DOHH2 (cell line): ENCODE measurements at regions not wholly inside any gene's neighbourhood (a gene's known extent, or its start where the extent isn't known, plus 50 kb on each side); places are given as distances from the start of the nearest gene placed in this dataset.

ENCODE experiments used
- H3F3A ChIP-seq: fragments of 200-600 bp; sonication (generic), shearing (Covaris generic); 2 replicates; pipeline ENCODE4 v1.6.0; 2016; ENCODE audit warnings: antibody characterized with exemption, mild to moderate bottlenecking; ENCODE audit not compliant: control insufficient read depth, insufficient read depth
- H3K27ac ChIP-seq: fragments of 200-600 bp; sonication (generic); 2 replicates; pipeline ENCODE4 v1.5.1; 2014; ENCODE audit warnings: low read depth, mild to moderate bottlenecking, low read length, moderate library complexity
- H3K27me3 ChIP-seq: fragments of 200-600 bp; sonication (generic); 2 replicates; pipeline ENCODE4 v1.6.1; 2014; ENCODE audit warnings: mild to moderate bottlenecking, low read length, mixed read lengths; ENCODE audit not compliant: control insufficient read depth
- H3K36me3 ChIP-seq: fragments of 200-600 bp; sonication (generic); 2 replicates; pipeline ENCODE4 v1.6.1; 2014; ENCODE audit warnings: mild to moderate bottlenecking, low read length, moderate library complexity, mixed read lengths; ENCODE audit not compliant: control insufficient read depth
- H3K4me1 ChIP-seq: fragments of 200-600 bp; sonication (generic); 2 replicates; pipeline ENCODE4 v1.6.1; 2014; ENCODE audit warnings: mild to moderate bottlenecking, low read length, mixed read lengths; ENCODE audit not compliant: control insufficient read depth
- H3K4me2 ChIP-seq: fragments of 200-600 bp; sonication (generic); 2 replicates; pipeline ENCODE4 v1.6.0; 2014; ENCODE audit warnings: mild to moderate bottlenecking, low read length, moderate library complexity
- H3K4me3 ChIP-seq: fragments of 200-600 bp; sonication (generic); 2 replicates; pipeline ENCODE4 v1.5.1; 2014; ENCODE audit warnings: mild to moderate bottlenecking, low read length, mixed read lengths
- H3K79me2 ChIP-seq: fragments of 200-600 bp; sonication (generic); 2 replicates; pipeline ENCODE4 v1.6.1; 2014; ENCODE audit warnings: mild to moderate bottlenecking, low read length, mixed read lengths; ENCODE audit not compliant: control insufficient read depth
- H3K9me2 ChIP-seq: fragments of 200-600 bp; sonication (generic); replicated peaks from 2 replicates; pipeline ENCODE4 v1.6.1; 2014; ENCODE audit warnings: mild to moderate bottlenecking, low read length, mixed read lengths; ENCODE audit not compliant: control insufficient read depth
- H3K9me3 ChIP-seq: fragments of 200-600 bp; sonication (generic); 2 replicates; pipeline ENCODE4 v1.6.1; 2014; ENCODE audit warnings: antibody characterized with exemption, low read length, mixed read lengths; ENCODE audit not compliant: control insufficient read depth, insufficient read depth
- H4K20me1 ChIP-seq: fragments of 200-600 bp; sonication (generic); 2 replicates; pipeline ENCODE4 v1.6.0; 2014; ENCODE audit warnings: low read depth, mild to moderate bottlenecking, antibody characterized with exemption, low read length, moderate library complexity; ENCODE audit not compliant: control insufficient read depth, insufficient read depth
- CTCF ChIP-seq: fragments of 200-600 bp; sonication (generic); IDR thresholded peaks from one replicate; pipeline ENCODE4 v1.5.1; 2014; ENCODE audit warnings: antibody characterized with exemption, mild to moderate bottlenecking, low read depth, low read length; ENCODE audit not compliant: poor library complexity, severe bottlenecking
- EZH2phosphoT487 ChIP-seq: fragments of 200-600 bp; sonication (generic); IDR thresholded peaks from 2 replicates; pipeline ENCODE4 v1.6.1; 2017; ENCODE audit warnings: borderline replicate concordance, mild to moderate bottlenecking, antibody characterized with exemption, low read length, moderate library complexity, mixed read lengths

GRCh38 chr10:78863906-78864239 is 204.9 kb upstream of the ZMIZ1 start:
- no peaks in the 10 kb centered on the region for H3K9me3 ChIP-seq
- H3K27ac ChIP-seq = no peak overlapping the region
- no peaks in the 10 kb centered on the region for H3K4me1 ChIP-seq
- H3F3A ChIP-seq = no peaks in the 10 kb centered on the region
- H3K36me3 ChIP-seq = no peaks in the 10 kb centered on the region
- H3K79me2 ChIP-seq = no peaks in the 10 kb centered on the region
- H3K4me2 ChIP-seq = no peak overlapping the region
- 0 out of 2 replicates have a peak, but pooled peaks cover 2% of the 10 kb centered on the region for H3K27me3 ChIP-seq
- H3K9me2 ChIP-seq = no peaks in the 10 kb centered on the region
- no peaks in the 10 kb centered on the region for H4K20me1 ChIP-seq
- no peak overlapping the region for H3K4me3 ChIP-seq
- no peak for TF ChIP-seq EZH2phosphoT487
- TF ChIP-seq CTCF = no peak

- TF ChIP-seq CTCF = no peak
- no peak for TF ChIP-seq EZH2phosphoT487
- Histone ChIP-seq H3K9me2 (no peaks in the 10 kb centered on the region), H3K27me3 (peaks cover 2% of the 10 kb centered on the region; the same call in 1 of the 2 replicates), H4K20me1 (no peaks in the 10 kb centered on the region), H3K36me3 (no peaks in the 10 kb centered on the region), H3K4me3 (no peak overlapping the region), H3K79me2 (no peaks in the 10 kb centered on the region), H3K9me3 (no peaks in the 10 kb centered on the region), H3K27ac (no peak overlapping the region), H3K4me2 (no peak overlapping the region), H3K4me1 (no peaks in the 10 kb centered on the region), H3F3A (no peaks in the 10 kb centered on the region)
Measured at GRCh38 chr10:78864761-78865537, 203.8 kb upstream of the ZMIZ1 start.

GRCh38 chr10:78865538-78865875 is 203.3 kb upstream of the ZMIZ1 start:
- no peak overlapping the region for H3K4me2 ChIP-seq
- H3K27me3 ChIP-seq = peaks cover 8% of the 10 kb centered on the region
- H3K27ac ChIP-seq = no peak overlapping the region
- no peaks in the 10 kb centered on the region for H4K20me1 ChIP-seq
- no peaks in the 10 kb centered on the region for H3K9me2 ChIP-seq
- TF ChIP-seq EZH2phosphoT487 (no peak), CTCF (no peak)
- H3K36me3 ChIP-seq = no peaks in the 10 kb centered on the region
- no peaks in the 10 kb centered on the region for H3K9me3 ChIP-seq
- H3F3A ChIP-seq = no peaks in the 10 kb centered on the region
- no peaks in the 10 kb centered on the region for H3K4me1 ChIP-seq
- no peaks in the 10 kb centered on the region for H3K79me2 ChIP-seq
- no peak overlapping the region for H3K4me3 ChIP-seq
